ENCODE measurements at regions not wholly inside any gene's neighbourhood (a gene's known extent, or its start where the extent isn't known, plus 50 kb on each side); places are given as distances from the start of the nearest gene placed in this dataset.

- Histone ChIP-seq H3K27me3 (no peaks in the 10 kb centered on the region), H3K9me3 (no peaks in the 10 kb centered on the region), H3K27ac (no peak overlapping the region), H3K36me3 (no peaks in the 10 kb centered on the region), H3K4me3 (no peak overlapping the region), H3K4me1 (peaks cover 0 to 35% (median 11%) of the 10 kb centered on the region in 4 donors)
- no peak for TF ChIP-seq CTCF (IDR thresholded peaks at IDR 0.05)
- TF ChIP-seq POLR2AphosphoS5 (IDR thresholded peaks at IDR 0.05), result no peak
- TF ChIP-seq EP300 (IDR thresholded peaks at IDR 0.05), result no peak
- TF ChIP-seq POLR2A (IDR thresholded peaks at IDR 0.05), result no peak
- DNase-seq, result no peak
- 46 to 63% methylated on average over 9 of the region's 9 CpGs for WGBS, 2 donors
- intact Hi-C loops (cut with DNase I), result no loop called here
Measured at GRCh38 chr11:134734141-134734845, 322.3 kb upstream of the B3GAT1 start.

- no peak for DNase-seq
- H3K27me3 ChIP-seq, result no peaks in the 10 kb centered on the region
- intact Hi-C loops (cut with DNase I), result no loop called here
- H3K36me3 ChIP-seq, result no peaks in the 10 kb centered on the region
- peaks cover 0 to 35% (median 11%) of the 10 kb centered on the region in 4 donors for H3K4me1 ChIP-seq
- 57 to 69% methylated on average over 9 of the region's 9 CpGs for WGBS, 2 donors
- H3K27ac ChIP-seq, result no peak overlapping the region
- no peaks in the 10 kb centered on the region for H3K9me3 ChIP-seq
- no peak for TF ChIP-seq POLR2AphosphoS5 (IDR thresholded peaks at IDR 0.05)
- TF ChIP-seq EP300 (IDR thresholded peaks at IDR 0.05), result no peak
- TF ChIP-seq CTCF (IDR thresholded peaks at IDR 0.05), result no peak
- TF ChIP-seq POLR2A (IDR thresholded peaks at IDR 0.05), result no peak
- H3K4me3 ChIP-seq, result no peak overlapping the region
Measured at GRCh38 chr11:134733646-134734045, 321.6 kb upstream of the B3GAT1 start.

GRCh38 chr11:134731213-134731961 is 319.3 kb upstream of the B3GAT1 start:
- H3K27me3 ChIP-seq, result no peaks in the 10 kb centered on the region
- peaks cover 0 to 30% (median 11%) of the 10 kb centered on the region in 4 donors for H3K4me1 ChIP-seq
- intact Hi-C loops (cut with DNase I), result no loop called here
- WGBS, 2 donors, result 60 to 73% methylated on average over 9 of the region's 9 CpGs
- no peak overlapping the region for H3K27ac ChIP-seq
- no peaks in the 10 kb centered on the region for H3K36me3 ChIP-seq
- H3K9me3 ChIP-seq, result no peaks in the 10 kb centered on the region
- no peak overlapping the region for H3K4me3 ChIP-seq
- no peak for DNase-seq
- no peak for TF ChIP-seq POLR2A (IDR thresholded peaks at IDR 0.05)
- TF ChIP-seq POLR2AphosphoS5 (IDR thresholded peaks at IDR 0.05), result no peak
- TF ChIP-seq EP300 (IDR thresholded peaks at IDR 0.05), result no peak
- TF ChIP-seq CTCF (IDR thresholded peaks at IDR 0.05), result no peak

- 45 to 60% methylated on average over 5 of the region's 5 CpGs for WGBS, 2 donors
- H3K36me3 ChIP-seq, result no peaks in the 10 kb centered on the region
- intact Hi-C loops (cut with DNase I), result no loop called here
- no peak overlapping the region for H3K27ac ChIP-seq
- H3K4me1 ChIP-seq, result peaks cover 0 to 34% (median 13%) of the 10 kb centered on the region in 4 donors
- H3K27me3 ChIP-seq, result no peaks in the 10 kb centered on the region
- TF ChIP-seq EP300 (IDR thresholded peaks at IDR 0.05), result no peak
- TF ChIP-seq POLR2A (IDR thresholded peaks at IDR 0.05), result no peak
- no peak for TF ChIP-seq POLR2AphosphoS5 (IDR thresholded peaks at IDR 0.05)
- TF ChIP-seq CTCF (IDR thresholded peaks at IDR 0.05), result no peak
- no peak for DNase-seq
- H3K9me3 ChIP-seq, result no peaks in the 10 kb centered on the region
- H3K4me3 ChIP-seq, result no peak overlapping the region
Measured at GRCh38 chr11:134730561-134731212, 318.6 kb upstream of the B3GAT1 start.

All from sigmoid colon (tissue), 6 donors.